ENCODE measurements at regions not wholly inside any gene's neighbourhood (a gene's known extent, or its start where the extent isn't known, plus 50 kb on each side); places are given as distances from the start of the nearest gene placed in this dataset.

DNA sequence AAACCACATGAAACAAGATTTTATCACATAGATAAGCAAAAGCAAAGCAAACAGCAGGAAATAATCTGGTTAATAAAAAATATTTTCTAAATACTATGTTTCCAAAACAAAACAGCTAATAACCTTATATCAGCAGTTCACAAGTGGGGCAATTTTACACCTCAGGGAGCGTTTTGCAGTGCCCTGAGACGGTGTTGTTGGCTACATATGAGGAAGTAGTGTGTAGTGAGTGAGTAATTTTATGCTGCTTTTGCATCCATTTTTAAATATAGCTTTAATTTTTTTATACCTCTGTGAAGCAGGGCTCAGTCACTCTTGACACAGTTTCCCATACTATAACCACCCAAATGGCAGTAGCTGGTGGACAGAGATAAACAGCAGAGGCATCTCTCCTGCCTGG, 438.5 kb upstream of the B3GAT1 start:
- Histone ChIP-seq H3K4ac (replicated peaks; ENCODE audit: insufficient read length, low read depth, low read length) (no peak overlapping the region), H3K18ac (ENCODE audit: extremely low read depth, low read length) (no peak overlapping the region), H3K79me2 (ENCODE audit: control insufficient read depth in 1 of 2, insufficient read depth in 2 of 2, low read length in 2 of 2) (no peaks in the 10 kb centered on the region), H2BK20ac (ENCODE audit: low read length) (no peak overlapping the region), H3K4me1 (replicated peaks in 1 of 4; ENCODE audit: control insufficient read depth in 3 of 4, insufficient read depth in 4 of 4, low read length in 3 of 4) (peaks cover 0 to 3% (median 1%) of the 10 kb centered on the region in 4 experiments; a peak in 1 of 7 replicates), H2AK5ac (ENCODE audit: low read depth, low read length) (no peak overlapping the region), H3K79me1 (ENCODE audit: low read depth, low read length) (no peaks in the 10 kb centered on the region), H3K27ac (ENCODE audit: low read depth, low read length) (no peak overlapping the region), H2BK5ac (ENCODE audit: low read depth, low read length) (no peak overlapping the region), H3K9ac (replicated peaks in 1 of 4; ENCODE audit: extremely low read depth in 1 of 4, low read depth in 3 of 4, low read length in 3 of 4) (no peak overlapping the region), H3K14ac (ENCODE audit: insufficient read length) (no peak overlapping the region), H3K56ac (replicated peaks; ENCODE audit: insufficient read length, low read depth, low read length) (no peak overlapping the region), H3K27me3 (replicated peaks in 1 of 4; ENCODE audit: control insufficient read depth in 3 of 4, extremely low read depth in 1 of 4, insufficient read depth in 3 of 4, low read length in 3 of 4) (peaks cover 0 to 2% (median 0%) of the 10 kb centered on the region in 4 experiments; a peak in 1 of 7 replicates), H4K20me1 (replicated peaks in 1 of 2; ENCODE audit: control insufficient read depth in 1 of 2, insufficient read depth in 2 of 2, low read length in 2 of 2) (no peaks in the 10 kb centered on the region), H3K36me3 (ENCODE audit: control insufficient read depth in 2 of 4, insufficient read depth in 4 of 4, low read length in 3 of 4) (no peaks in the 10 kb centered on the region), H3K9me3 (ENCODE audit: insufficient read depth in 2 of 2, low read depth in 1 of 2, low read length in 1 of 2) (no peaks in the 10 kb centered on the region), H3K4me2 (ENCODE audit: insufficient read depth in 1 of 2, low read depth in 2 of 2, low read length in 2 of 2) (no peak overlapping the region), H3K4me3 (ENCODE audit: extremely low read depth in 1 of 4, insufficient read depth in 2 of 4, low read depth in 3 of 4, low read length in 4 of 4) (no peak overlapping the region), H4K91ac (replicated peaks; ENCODE audit: insufficient read length, low read length) (no peak overlapping the region), H2BK12ac (ENCODE audit: low read depth, low read length) (no peak overlapping the region), H2AFZ (ENCODE audit: low read length) (0 out of 2 replicates have a peak overlapping the region, but pooled peaks have one; percentile 48), H3K23ac (ENCODE audit: insufficient read length) (no peak overlapping the region), H2BK15ac (ENCODE audit: low read length) (no peak overlapping the region), H4K8ac (ENCODE audit: extremely low read depth, insufficient read depth, low read length) (no peak overlapping the region; the same call in 1 of the 2 replicates), H4K5ac (ENCODE audit: insufficient read length, low read depth, low read length) (no peak overlapping the region), H3K23me2 (ENCODE audit: low read depth, low read length) (no peaks in the 10 kb centered on the region; the same call in 1 of the 2 replicates), H2BK120ac (replicated peaks; ENCODE audit: low read depth, low read length) (no peak overlapping the region)
- POLR2A ChIA-PET (ENCODE audit: partially characterized antibody) = no interaction called here
- FAIRE-seq (no peak), DNase-seq (ENCODE audit: low read depth in 1 of 2, low spot score in 2 of 2) (no peak)
- 79% methylated on average over 2 of the region's 2 CpGs; no CpG with 5 or more reads in 1 of the 2 experiments for WGBS, 2 experiments (ENCODE audit: extremely low coverage in 1 of 2, insufficient coverage in 1 of 2, insufficient read length in 1 of 2, insufficient replicate concordance in 2 of 2, low coverage in 1 of 2, low lambda C conversion rate in 2 of 2, missing lambda C conversion rate in 1 of 2)
- CTCF ChIA-PET (ENCODE audit: partially characterized antibody) = interaction anchor here (0.9 to 3.1 kb wide), 8 partner anchors 9 to 277 kb away, joined by 3 to 22 read pairs (median 4); no protein-coding TSS in a partner anchor
- TF ChIP-seq BCL11A (IDR thresholded peaks at IDR 0.05; ENCODE audit: low read depth in 2 of 2, low read length in 2 of 2) (no peak), BRCA1 (IDR thresholded peaks at IDR 0.05; ENCODE audit: low read depth, low read length) (no peak), SP1 (IDR thresholded peaks at IDR 0.05; ENCODE audit: low read depth, low read length) (no peak), CBX5 (IDR thresholded peaks at IDR 0.05; ENCODE audit: low read depth, low read length) (no peak)
